SK-N-MC (cell line): ENCODE measurements at regions not wholly inside any gene's neighbourhood (a gene's known extent, or its start where the extent isn't known, plus 50 kb on each side); places are given as distances from the start of the nearest gene placed in this dataset.

Experiments used
- EZH2 ChIP-seq: fragments of 200-600 bp; sonication (generic); IDR thresholded peaks from one replicate; pipeline ENCODE4 v1.6.1; 2017; ENCODE audit warnings: antibody characterized with exemption
- POLR2AphosphoS5 ChIP-seq: IDR thresholded peaks from 2 replicates; pipeline ENCODE4 v1.6.1; 2012; ENCODE audit warnings: mild to moderate bottlenecking, low read depth, low read length, borderline replicate concordance

DNA sequence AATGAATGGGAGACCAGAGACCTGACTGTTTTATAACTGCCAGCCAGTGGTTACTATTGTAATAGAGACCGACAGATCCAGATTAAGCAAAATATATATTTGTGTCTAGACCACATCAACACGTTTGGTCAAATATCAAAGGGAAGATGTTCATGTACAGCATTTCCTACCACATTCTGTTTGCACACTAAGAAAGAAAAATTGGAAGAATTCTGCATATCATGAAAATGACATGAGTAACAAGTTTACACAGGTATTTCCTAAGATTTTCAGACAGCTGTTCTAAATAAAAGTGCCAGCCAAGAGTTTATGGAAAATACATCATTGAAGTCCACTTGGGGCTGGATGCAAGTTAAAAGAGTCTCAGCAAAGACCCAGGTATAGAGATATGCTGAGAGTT, 145.5 kb upstream of the ANO3 start:
- no peak for TF ChIP-seq POLR2AphosphoS5
- no peak for TF ChIP-seq EZH2
